CD4-positive, alpha-beta T cell (primary cell): ENCODE measurements at regions not wholly inside any gene's neighbourhood (a gene's known extent, or its start where the extent isn't known, plus 50 kb on each side); places are given as distances from the start of the nearest gene placed in this dataset.

Source experiments
- ATAC-seq: fragments of 200-7000 bp; cut with Tn5 transposase; one replicate; pipeline ENCODE4 v1.10.0; 2022; ENCODE audit warnings: mild to moderate bottlenecking; ENCODE audit not compliant: poor library complexity
- CTCF ChIA-PET: fragments of 350-600 bp; sonication (Branson Sonifier 250); formaldehyde crosslinking; loops from one replicate; lab custom pipeline; 2021; ENCODE audit warnings: antibody characterized with exemption, inconsistent platforms; lab: Charles Lee
- POLR2A ChIA-PET: fragments of 350-600 bp; sonication (Branson Sonifier 250); formaldehyde crosslinking; loops from one replicate; lab custom pipeline; 2021; ENCODE audit warnings: antibody characterized with exemption, inconsistent platforms; lab: Charles Lee
- DNase-seq, 14 experiments: peaks; one replicate each; pipeline ENCODE4 v3.0.0-alpha.2; 2013 to 2020; ENCODE audit warnings: mixed read lengths in 2 of 14
- H3K27ac ChIP-seq, 2 donors: one replicate each; pipeline versions ENCODE4 v1.5.1 to v1.7.0; 2013; ENCODE audit warnings: low read length in 2 of 2, low read depth in 1 of 2, mild to moderate bottlenecking in 1 of 2
- H3K27me3 ChIP-seq, 2 experiments: 1 replicate in 1 of 2; 2 replicates in 1 of 2; pipeline versions ENCODE4 v1.6.1 to v1.7.0; 2013; ENCODE audit warnings: low read length in 2 of 2, control low read depth in 1 of 2, mild to moderate bottlenecking in 1 of 2, moderate library complexity in 1 of 2; ENCODE audit not compliant: insufficient read depth in 2 of 2, control insufficient read depth in 1 of 2
- H3K36me3 ChIP-seq: one replicate; pipeline ENCODE4 v1.6.1; 2013; ENCODE audit warnings: low read length, control low read depth; ENCODE audit not compliant: insufficient read depth
- H3K4me1 ChIP-seq: one replicate; pipeline ENCODE4 v1.6.1; 2013; ENCODE audit warnings: low read length, control low read depth; ENCODE audit not compliant: insufficient read depth
- H3K4me3 ChIP-seq: one replicate; pipeline ENCODE4 v1.5.1; 2013; ENCODE audit warnings: mild to moderate bottlenecking, low read length, moderate library complexity
- H3K9me3 ChIP-seq, 2 experiments: 1 replicate in 1 of 2; 2 replicates in 1 of 2; pipeline versions ENCODE4 v1.6.1 to v1.7.0; 2013; ENCODE audit warnings: low read length in 2 of 2, mild to moderate bottlenecking in 2 of 2, control low read depth in 1 of 2, moderate library complexity in 1 of 2; ENCODE audit not compliant: control insufficient read depth in 1 of 2, insufficient read depth in 1 of 2
- H3K27ac Mint-ChIP-seq: one replicate; pipeline ENCODE4 v1.8.0; 2020; ENCODE audit warnings: mixed read lengths
- H3K27me3 Mint-ChIP-seq: one replicate; pipeline ENCODE4 v1.8.0; 2021; ENCODE audit warnings: mixed read lengths
- H3K36me3 Mint-ChIP-seq: one replicate; pipeline ENCODE4 v1.8.0; 2021; ENCODE audit warnings: low read depth, mixed read lengths
- H3K4me1 Mint-ChIP-seq: one replicate; pipeline ENCODE4 v1.8.0; 2021; ENCODE audit warnings: low read depth, mixed read lengths
- H3K4me3 Mint-ChIP-seq: one replicate; pipeline ENCODE4 v1.8.0; 2020; ENCODE audit warnings: mild to moderate bottlenecking, mixed read lengths
- H3K9me3 Mint-ChIP-seq: one replicate; pipeline ENCODE4 v1.8.0; 2020; ENCODE audit warnings: mixed read lengths
- CTCF ChIP-seq: fragments of 200-600 bp; IDR thresholded peaks from one replicate; pipeline ENCODE4 v1.8.0; 2022; ENCODE audit warnings: antibody characterized with exemption, mild to moderate bottlenecking
- intact Hi-C, 2 experiments: fragments of 100-400 bp; cut with DNase I in 1 of 2; cut with micrococcal nuclease in 1 of 2; formaldehyde crosslinking; loops; one replicate each; pipeline versions ENCODE4 v1.15.1 to v1.9.0; 2023 to 2025; cut with DNase I, micrococcal nuclease

DNA sequence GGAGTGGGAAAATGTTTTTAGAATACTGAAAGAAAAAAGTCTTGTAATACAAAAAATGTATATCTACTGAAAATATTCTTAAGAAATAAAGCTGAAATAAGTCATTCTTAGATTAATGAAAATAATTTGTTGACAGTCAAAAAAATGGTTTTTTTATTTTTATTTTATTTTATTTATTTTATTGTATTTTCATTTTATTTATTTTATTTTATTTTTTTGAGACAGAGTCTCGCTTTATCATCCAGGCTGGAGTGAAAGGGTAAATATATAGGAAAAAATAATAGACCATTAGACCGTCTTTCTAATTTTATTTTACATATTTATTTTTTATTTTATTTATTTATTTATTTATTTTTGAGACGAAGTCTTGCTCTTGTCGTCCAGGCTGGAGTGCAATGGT lies 1583.6 kb upstream of the TMEFF2 start:
- Histone ChIP-seq H3K4me1 (no peaks in the 10 kb centered on the region), H3K27ac (no peak overlapping the region), H3K36me3 (no peaks in the 10 kb centered on the region), H3K9me3 (peaks cover 0 to 3% of the 10 kb centered on the region in 2 experiments), H3K4me3 (no peak overlapping the region), H3K27me3 (no peaks in the 10 kb centered on the region)
- Mint-ChIP-seq H3K27me3 (no peaks in the 10 kb centered on the region), H3K36me3 (no peaks in the 10 kb centered on the region), H3K4me1 (no peaks in the 10 kb centered on the region), H3K27ac (no peak overlapping the region), H3K4me3 (no peak overlapping the region), H3K9me3 (no peaks in the 10 kb centered on the region)
- DNase-seq (no peak), ATAC-seq (no peak)
- intact Hi-C loops: no loop called here
- CTCF ChIA-PET: no interaction called here
- POLR2A ChIA-PET: no interaction called here
- no peak for TF ChIP-seq CTCF

- Histone ChIP-seq H3K27me3 (no peaks in the 10 kb centered on the region), H3K4me1 (no peaks in the 10 kb centered on the region), H3K4me3 (no peak overlapping the region), H3K36me3 (no peaks in the 10 kb centered on the region), H3K27ac (no peak overlapping the region), H3K9me3 (peaks cover 0 to 3% of the 10 kb centered on the region in 2 experiments)
- Mint-ChIP-seq H3K9me3 (no peaks in the 10 kb centered on the region), H3K27me3 (no peaks in the 10 kb centered on the region), H3K4me3 (no peak overlapping the region), H3K4me1 (no peaks in the 10 kb centered on the region), H3K36me3 (no peaks in the 10 kb centered on the region), H3K27ac (no peak overlapping the region)
- ATAC-seq (no peak), DNase-seq (no peak)
- intact Hi-C loops: no loop called here
- ChIA-PET CTCF (no interaction called here), POLR2A (no interaction called here)
- no peak for TF ChIP-seq CTCF
Measured at GRCh38 chr2:193776988-193777387, 1582.3 kb upstream of the TMEFF2 start.

DNA sequence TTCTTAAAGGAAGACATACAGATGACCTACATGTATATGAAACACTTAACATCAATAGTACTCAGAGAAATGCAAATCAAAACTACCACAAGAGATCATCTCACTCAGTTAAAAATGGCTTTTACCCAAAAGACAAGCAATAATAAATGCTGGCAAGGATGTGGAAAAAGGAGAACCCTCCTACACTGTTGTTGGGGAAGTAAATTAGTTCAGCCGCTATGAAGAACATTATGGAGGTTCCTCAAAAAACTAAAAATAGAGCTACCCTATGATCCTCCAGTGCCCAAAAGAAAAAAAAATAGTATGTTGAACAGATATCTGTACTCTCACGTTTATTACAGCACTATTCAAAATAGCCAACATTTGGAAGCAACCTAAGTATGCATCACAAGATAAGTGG lies 1579.4 kb upstream of the TMEFF2 start:
- H3K27me3 ChIP-seq: no peaks in the 10 kb centered on the region
- CTCF ChIA-PET: no interaction called here
- H3K9me3 Mint-ChIP-seq: no peaks in the 10 kb centered on the region
- POLR2A ChIA-PET: no interaction called here
- H3K27ac Mint-ChIP-seq: no peak overlapping the region
- H3K27ac ChIP-seq: no peak overlapping the region
- no peaks in the 10 kb centered on the region for H3K36me3 ChIP-seq
- no peaks in the 10 kb centered on the region for H3K27me3 Mint-ChIP-seq
- no peak for ATAC-seq
- TF ChIP-seq CTCF: no peak
- intact Hi-C loops: no loop called here
- H3K4me1 Mint-ChIP-seq: no peaks in the 10 kb centered on the region
- H3K9me3 ChIP-seq: no peaks in the 10 kb centered on the region
- H3K4me1 ChIP-seq: no peaks in the 10 kb centered on the region
- H3K36me3 Mint-ChIP-seq: no peaks in the 10 kb centered on the region
- H3K4me3 Mint-ChIP-seq: no peak overlapping the region
- no peak overlapping the region for H3K4me3 ChIP-seq
- no peak for DNase-seq
